CD4-positive, alpha-beta T cell treated with Interleukin-17A for 4 hours (primary cell): ENCODE measurements at regions not wholly inside any gene's neighbourhood (a gene's known extent, or its start where the extent isn't known, plus 50 kb on each side); places are given as distances from the start of the nearest gene placed in this dataset.

Experiments used
- DNase-seq: peaks from one replicate; pipeline ENCODE4 v3.0.0-alpha.2; 2020; ENCODE audit warnings: mixed read lengths

GRCh38 chr7:47040795-47041347 is 541.0 kb downstream of the TNS3 start:
- DNase-seq = no peak

- no peak for DNase-seq
These were observed 542.0 kb downstream of the TNS3 start for GRCh38 chr7:47039904-47040303.

- DNase-seq = no peak
These were observed 542.7 kb downstream of the TNS3 start for GRCh38 chr7:47039089-47039648.

GRCh38 chr7:47038621-47039020 is 543.3 kb downstream of the TNS3 start:
- DNase-seq = no peak

- DNase-seq = no peak
These were observed 544.3 kb downstream of the TNS3 start for GRCh38 chr7:47037607-47038006.

- DNase-seq = no peak
These were observed 545.0 kb downstream of the TNS3 start for GRCh38 chr7:47036909-47037308.

GRCh38 chr7:47035522-47035921 is 546.4 kb downstream of the TNS3 start:
- no peak for DNase-seq

- no peak for DNase-seq
These were observed 547.7 kb downstream of the TNS3 start for GRCh38 chr7:47034180-47034579.

GRCh38 chr7:47032536-47032908 is 549.4 kb downstream of the TNS3 start:
- no peak for DNase-seq

- no peak for DNase-seq
These were observed 550.0 kb downstream of the TNS3 start for GRCh38 chr7:47031786-47032535.

GRCh38 chr7:47028284-47028683 is 553.6 kb downstream of the TNS3 start:
- no peak for DNase-seq

- no peak for DNase-seq
These were observed 554.1 kb downstream of the TNS3 start for GRCh38 chr7:47027695-47028240.

- no peak for DNase-seq
These were observed 555.0 kb downstream of the TNS3 start for GRCh38 chr7:47026780-47027361.

GRCh38 chr7:47024991-47025390 is 556.9 kb downstream of the TNS3 start:
- DNase-seq = no peak

GRCh38 chr7:47008461-47008860 is 573.5 kb downstream of the TNS3 start:
- DNase-seq = no peak

GRCh38 chr7:47007471-47007870 is 574.4 kb downstream of the TNS3 start:
- DNase-seq = no peak

GRCh38 chr7:47000561-47000960 is 581.4 kb downstream of the TNS3 start:
- no peak for DNase-seq

- no peak for DNase-seq
These were observed 582.0 kb downstream of the TNS3 start for GRCh38 chr7:46999866-47000265.

GRCh38 chr7:46996972-46997371 is 584.9 kb downstream of the TNS3 start:
- DNase-seq = no peak

- no peak for DNase-seq
These were observed 588.5 kb downstream of the TNS3 start for GRCh38 chr7:46993396-46993795.

GRCh38 chr7:46990761-46991160 is 591.1 kb downstream of the TNS3 start:
- no peak for DNase-seq

GRCh38 chr7:46989247-46989646 is 592.7 kb downstream of the TNS3 start:
- no peak for DNase-seq

GRCh38 chr7:46982928-46983327 is 599.0 kb downstream of the TNS3 start:
- no peak for DNase-seq

GRCh38 chr7:46979439-46979838 is 602.5 kb downstream of the TNS3 start:
- DNase-seq = no peak
